CD14-positive monocyte (primary cell): ENCODE measurements at regions not wholly inside any gene's neighbourhood (a gene's known extent, or its start where the extent isn't known, plus 50 kb on each side); places are given as distances from the start of the nearest gene placed in this dataset.

Experiments
- DNase-seq, 3 donors: peaks; one replicate each; pipeline ENCODE4 v3.0.0-alpha.2; 2011 to 2022
- H2AFZ ChIP-seq: 2 replicates; pipeline ENCODE4 v1.6.0; 2012; ENCODE audit warnings: mild to moderate bottlenecking, low read depth, low read length, inconsistent platforms; ENCODE audit not compliant: insufficient read depth, poor library complexity, severe bottlenecking
- H3K27ac ChIP-seq, 2 donors: 1 replicate in 1 of 2; 2 replicates in 1 of 2; pipeline ENCODE4 v1.5.1; 2012 to 2013; ENCODE audit warnings: low read length in 2 of 2, control low read depth in 1 of 2, inconsistent platforms in 1 of 2, low read depth in 1 of 2, mild to moderate bottlenecking in 1 of 2
- H3K27me3 ChIP-seq, 2 donors: one replicate each; pipeline versions ENCODE4 v1.6.0 to v1.6.1; 2011 to 2013; ENCODE audit warnings: low read length in 2 of 2; ENCODE audit not compliant: control insufficient read depth in 2 of 2, insufficient read depth in 2 of 2
- H3K36me3 ChIP-seq, 2 donors: replicated peaks in 1 of 2; 1 replicate in 1 of 2; 2 replicates in 1 of 2; pipeline versions ENCODE4 v1.5.1 to v1.6.1; 2012 to 2013; ENCODE audit warnings: low read length in 2 of 2, control low read depth in 1 of 2, inconsistent platforms in 1 of 2, mild to moderate bottlenecking in 1 of 2; ENCODE audit not compliant: insufficient read depth in 2 of 2, control insufficient read depth in 1 of 2
- H3K4me1 ChIP-seq, 2 donors: 1 replicate in 1 of 2; 2 replicates in 1 of 2; pipeline versions ENCODE4 v1.5.1 to v1.6.1; 2012 to 2013; ENCODE audit warnings: low read length in 2 of 2, control low read depth in 1 of 2, inconsistent platforms in 1 of 2, mild to moderate bottlenecking in 1 of 2, moderate library complexity in 1 of 2; ENCODE audit not compliant: insufficient read depth in 2 of 2, control insufficient read depth in 1 of 2
- H3K4me2 ChIP-seq: replicated peaks from 2 replicates; pipeline ENCODE3; 2012; ENCODE audit warnings: low read length, moderate library complexity, mild to moderate bottlenecking; ENCODE audit not compliant: poor library complexity, severe bottlenecking; ENCODE audit errors: extremely low read depth
- H3K4me3 ChIP-seq, 3 experiments: fragments of 200-600 bp in 1 of 3; sonication (generic) in 1 of 3; replicated peaks in 1 of 3; 1 replicate in 2 of 3; 2 replicates in 1 of 3; pipeline ENCODE4 v1.5.1; 2011 to 2013; ENCODE audit warnings: low read length in 3 of 3, mild to moderate bottlenecking in 3 of 3, control low read depth in 2 of 3, low read depth in 2 of 3, inconsistent platforms in 1 of 3, moderate library complexity in 1 of 3
- H3K79me2 ChIP-seq: 2 replicates; pipeline ENCODE4 v1.6.0; 2012; ENCODE audit warnings: mild to moderate bottlenecking, control low read depth, inconsistent platforms, low read length, moderate library complexity; ENCODE audit not compliant: insufficient read depth
- H3K9ac ChIP-seq: 2 replicates; pipeline ENCODE4 v1.6.0; 2017; ENCODE audit warnings: low read length, mild to moderate bottlenecking; ENCODE audit not compliant: insufficient read depth, poor library complexity, severe bottlenecking
- H3K9me3 ChIP-seq, 2 donors: replicated peaks in 1 of 2; 1 replicate in 1 of 2; 2 replicates in 1 of 2; pipeline versions ENCODE4 v1.5.1 to v1.6.1; 2012 to 2013; ENCODE audit warnings: low read length in 2 of 2, control low read depth in 1 of 2; ENCODE audit not compliant: control insufficient read depth in 1 of 2, insufficient read depth in 1 of 2
- H4K20me1 ChIP-seq: 2 replicates; pipeline ENCODE4 v1.6.0; 2012; ENCODE audit warnings: mild to moderate bottlenecking, low read length, control low read depth, moderate library complexity; ENCODE audit not compliant: insufficient read depth
- H3K27ac Mint-ChIP-seq, 7 donors: one replicate each; pipeline ENCODE4 v1.8.0; 2020; ENCODE audit warnings: mild to moderate bottlenecking in 7 of 7, mixed read lengths in 7 of 7, moderate library complexity in 6 of 7, inconsistent platforms in 2 of 7
- H3K27me3 Mint-ChIP-seq, 3 donors: one replicate each; pipeline ENCODE4 v1.8.0; 2021 to 2022; ENCODE audit warnings: low read depth in 3 of 3, mild to moderate bottlenecking in 3 of 3, mixed read lengths in 3 of 3, moderate library complexity in 3 of 3, inconsistent platforms in 1 of 3
- H3K36me3 Mint-ChIP-seq, 2 donors: one replicate each; pipeline ENCODE4 v1.8.0; 2020; ENCODE audit warnings: mixed read lengths in 2 of 2, inconsistent platforms in 1 of 2, mild to moderate bottlenecking in 1 of 2
- H3K4me1 Mint-ChIP-seq: one replicate; pipeline ENCODE4 v1.8.0; 2020; ENCODE audit warnings: mild to moderate bottlenecking, mixed read lengths
- H3K4me3 Mint-ChIP-seq, 2 donors: one replicate each; pipeline ENCODE4 v1.8.0; 2020; ENCODE audit warnings: mild to moderate bottlenecking in 2 of 2, mixed read lengths in 2 of 2, moderate library complexity in 1 of 2
- H3K9me3 Mint-ChIP-seq, 7 donors: one replicate each; pipeline ENCODE4 v1.8.0; 2020 to 2022; ENCODE audit warnings: mixed read lengths in 7 of 7, mild to moderate bottlenecking in 6 of 7, moderate library complexity in 6 of 7, inconsistent platforms in 2 of 7
- WGBS: methylation state at CpG from one replicate; pipeline ENCODE4 v1.1.5; 2013; ENCODE audit warnings: missing lambda C conversion rate; ENCODE audit not compliant: insufficient coverage; 5-methylcytosine and 5-hydroxymethylcytosine counted together
- intact Hi-C, 2 donors: fragments of 100-400 bp; cut with micrococcal nuclease; formaldehyde crosslinking; loops; one replicate each; pipeline versions ENCODE4 v1.15.0 to v1.15.1; 2023
- TF ChIP-seq, protein P1 (sequence below): fragments of 200-600 bp; IDR thresholded peaks from one replicate; pipeline ENCODE4 v1.8.0; 2022; ENCODE audit warnings: antibody characterized with exemption, mild to moderate bottlenecking

DNA sequence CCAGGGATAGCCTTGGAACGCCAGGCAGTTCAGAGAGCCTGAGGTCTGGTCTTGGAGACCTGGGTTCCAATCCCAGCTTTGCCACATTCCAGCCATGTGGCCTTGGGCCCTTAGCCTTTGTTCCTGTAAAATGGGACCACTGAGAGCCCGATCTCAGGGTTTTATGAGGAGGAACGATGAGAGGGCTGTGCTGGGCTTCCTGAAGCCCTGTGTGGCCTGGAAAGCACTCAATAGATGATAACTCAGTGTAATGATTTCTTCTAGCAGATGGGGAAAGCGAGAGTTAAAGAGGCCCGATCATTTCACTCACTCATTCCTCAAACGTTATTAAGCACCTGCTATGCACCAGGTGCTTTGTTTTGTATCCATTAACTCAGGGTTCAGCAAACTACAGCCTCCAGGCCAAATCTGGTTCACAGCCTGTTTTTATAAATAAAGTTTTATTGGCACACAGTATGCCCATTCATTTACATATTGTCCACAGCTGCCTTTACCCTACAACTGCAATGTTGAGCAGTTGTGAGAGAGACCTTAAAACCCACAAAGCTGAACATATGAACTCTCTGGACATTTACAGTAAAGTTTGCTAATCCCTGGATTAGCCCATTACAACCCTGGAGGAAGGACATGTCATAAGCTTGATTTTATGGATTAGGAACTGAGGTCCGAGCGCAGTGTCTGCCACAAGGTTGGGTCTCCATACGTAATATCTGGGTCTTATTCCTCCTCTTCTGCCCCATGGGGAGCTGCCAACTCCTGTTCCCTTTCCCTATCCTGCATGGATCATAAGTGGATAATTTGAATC, 90.4 kb downstream of the CEBPB start:
- H3K36me3 Mint-ChIP-seq: peaks cover 52 to 62% of the 10 kb centered on the region in 2 donors
- intact Hi-C loops: loop anchor here in 1 of 2 donors (10.0 kb wide), 1 partner anchor 166 kb away; the partner anchor contains the start of gene UBE2V1
- WGBS: 92% methylated on average over 5 of the region's 9 CpGs
- H3K27ac Mint-ChIP-seq: peak overlapping the region; percentile 69 to 99 (median 90)
- H3K79me2 ChIP-seq: peaks cover 48% of the 10 kb centered on the region
- peak overlapping the region in 1 of 2 donors; percentile 70 for H3K4me3 Mint-ChIP-seq
- H3K27ac ChIP-seq: peak overlapping the region in 1 of 2 donors; percentile 96
- H3K9ac ChIP-seq: no peak overlapping the region
- H3K4me1 ChIP-seq: peaks cover 99 to 100% of the 10 kb centered on the region in 2 donors
- no peak overlapping the region for H3K4me2 ChIP-seq
- TF ChIP-seq, protein P1, sequence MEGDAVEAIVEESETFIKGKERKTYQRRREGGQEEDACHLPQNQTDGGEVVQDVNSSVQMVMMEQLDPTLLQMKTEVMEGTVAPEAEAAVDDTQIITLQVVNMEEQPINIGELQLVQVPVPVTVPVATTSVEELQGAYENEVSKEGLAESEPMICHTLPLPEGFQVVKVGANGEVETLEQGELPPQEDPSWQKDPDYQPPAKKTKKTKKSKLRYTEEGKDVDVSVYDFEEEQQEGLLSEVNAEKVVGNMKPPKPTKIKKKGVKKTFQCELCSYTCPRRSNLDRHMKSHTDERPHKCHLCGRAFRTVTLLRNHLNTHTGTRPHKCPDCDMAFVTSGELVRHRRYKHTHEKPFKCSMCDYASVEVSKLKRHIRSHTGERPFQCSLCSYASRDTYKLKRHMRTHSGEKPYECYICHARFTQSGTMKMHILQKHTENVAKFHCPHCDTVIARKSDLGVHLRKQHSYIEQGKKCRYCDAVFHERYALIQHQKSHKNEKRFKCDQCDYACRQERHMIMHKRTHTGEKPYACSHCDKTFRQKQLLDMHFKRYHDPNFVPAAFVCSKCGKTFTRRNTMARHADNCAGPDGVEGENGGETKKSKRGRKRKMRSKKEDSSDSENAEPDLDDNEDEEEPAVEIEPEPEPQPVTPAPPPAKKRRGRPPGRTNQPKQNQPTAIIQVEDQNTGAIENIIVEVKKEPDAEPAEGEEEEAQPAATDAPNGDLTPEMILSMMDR: no peak
- no peak overlapping the region for H2AFZ ChIP-seq
- H3K4me1 Mint-ChIP-seq: peaks cover 98% of the 10 kb centered on the region
- H3K27me3 ChIP-seq: no peaks in the 10 kb centered on the region
- no peaks in the 10 kb centered on the region for H4K20me1 ChIP-seq
- H3K36me3 ChIP-seq: peaks cover 8 to 20% of the 10 kb centered on the region in 2 donors
- H3K27me3 Mint-ChIP-seq: peaks cover 0 to 2% (median 0%) of the 10 kb centered on the region in 3 donors
- no peak for DNase-seq
- H3K9me3 Mint-ChIP-seq: no peaks in the 10 kb centered on the region
- H3K9me3 ChIP-seq: no peaks in the 10 kb centered on the region
- H3K4me3 ChIP-seq: peak overlapping the region in 1 of 3 experiments; percentile 76

DNA sequence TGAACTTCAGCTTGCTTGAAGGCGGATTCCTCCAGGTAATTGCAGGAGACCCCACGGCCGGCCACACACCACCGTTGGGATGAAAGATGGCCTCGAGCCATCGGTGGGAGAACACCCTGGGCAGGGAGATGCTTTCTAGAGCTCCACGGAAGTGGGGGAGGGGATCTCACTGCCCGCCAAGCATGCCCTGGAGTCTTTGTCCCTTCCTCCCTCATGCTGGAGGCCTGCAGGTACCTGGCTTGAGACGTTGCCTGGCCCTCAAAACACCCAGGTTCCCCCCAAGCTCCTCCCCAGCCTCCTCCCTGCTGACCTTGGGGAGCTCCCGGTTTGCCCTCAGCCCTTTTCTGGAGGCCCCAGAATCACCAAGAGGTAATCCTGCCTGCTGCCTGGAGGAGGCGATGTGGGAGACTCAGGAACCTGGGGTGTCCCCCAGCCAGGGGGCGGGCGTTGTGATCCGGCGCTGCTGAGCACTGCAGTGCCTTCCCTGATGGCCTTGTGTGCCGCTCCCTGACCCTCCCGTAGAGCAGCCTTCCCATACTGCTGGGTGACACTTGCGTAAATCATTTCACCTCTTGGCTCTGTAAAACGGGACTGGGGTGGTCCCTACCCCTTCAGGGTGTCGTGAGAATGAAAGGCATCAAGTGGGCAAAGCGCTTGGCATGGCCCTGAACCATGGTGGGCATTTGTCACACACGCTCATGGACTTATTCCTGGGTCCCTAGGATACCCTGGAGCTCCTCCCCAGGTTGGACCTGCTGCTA, 91.4 kb downstream of the CEBPB start:
- H3K4me1 ChIP-seq: peaks cover 90 to 92% of the 10 kb centered on the region in 2 donors
- H4K20me1 ChIP-seq: no peaks in the 10 kb centered on the region
- peaks cover 95% of the 10 kb centered on the region for H3K4me1 Mint-ChIP-seq
- no peaks in the 10 kb centered on the region for H3K9me3 ChIP-seq
- peaks cover 38% of the 10 kb centered on the region for H3K79me2 ChIP-seq
- no peak overlapping the region for H2AFZ ChIP-seq
- no peaks in the 10 kb centered on the region for H3K27me3 ChIP-seq
- H3K36me3 Mint-ChIP-seq: peaks cover 46 to 58% of the 10 kb centered on the region in 2 donors
- intact Hi-C loops: loop anchor here in 1 of 2 donors (10.0 kb wide), 1 partner anchor 167 kb away; the partner anchor contains the start of gene UBE2V1
- H3K4me2 ChIP-seq: peak overlapping the region; percentile 43
- peak overlapping the region; percentile 70 for H3K9ac ChIP-seq
- peak overlapping the region; percentile 91 to 96 for H3K27ac ChIP-seq
- TF ChIP-seq, protein P1: peak; percentile 61
- H3K36me3 ChIP-seq: peaks cover 8 to 20% of the 10 kb centered on the region in 2 donors
- H3K4me3 ChIP-seq: peak overlapping the region in 1 of 3 experiments; percentile 42
- WGBS: 89% methylated on average over 18 of the region's 22 CpGs
- peaks cover 0 to 2% (median 2%) of the 10 kb centered on the region in 3 donors for H3K27me3 Mint-ChIP-seq
- no peaks in the 10 kb centered on the region for H3K9me3 Mint-ChIP-seq
- H3K27ac Mint-ChIP-seq: peak overlapping the region; percentile 90 to 99 (median 96)
- H3K4me3 Mint-ChIP-seq: peak overlapping the region; percentile 72 to 80
- DNase-seq: peak in 2 of 3 donors; percentile 34 to 39
